Tibial artery (tissue), 4 donors: ENCODE measurements at regions not wholly inside any gene's neighbourhood (a gene's known extent, or its start where the extent isn't known, plus 50 kb on each side); places are given as distances from the start of the nearest gene placed in this dataset.

Experiments used
- DNase-seq, 2 donors: peaks; one replicate each; pipeline ENCODE4 v3.0.0-alpha.2; 2019
- H3K27ac ChIP-seq, 2 donors: fragments of 200-600 bp; sonication (generic) in 1 of 2; 1 replicate in 1 of 2; 2 replicates in 1 of 2; pipeline ENCODE4 v1.5.1; 2018 to 2019; ENCODE audit warnings: mild to moderate bottlenecking in 1 of 2
- H3K27me3 ChIP-seq, 2 donors: fragments of 200-600 bp; sonication (generic) in 1 of 2; one replicate each; pipeline versions ENCODE4 v1.5.1 to v1.6.0; 2016 to 2019
- H3K36me3 ChIP-seq, 3 donors: fragments of 200-600 bp; sonication (generic) in 2 of 3; one replicate each; pipeline ENCODE4 v1.5.1; 2016 to 2019; ENCODE audit warnings: mild to moderate bottlenecking in 2 of 3
- H3K4me1 ChIP-seq, 4 donors: fragments of 200-600 bp; sonication (generic) in 2 of 4; 1 replicate in 3 of 4; 2 replicates in 1 of 4; pipeline ENCODE4 v1.5.1; 2016 to 2019
- H3K4me3 ChIP-seq, 2 donors: fragments of 200-600 bp; sonication (generic) in 1 of 2; 1 replicate in 1 of 2; 2 replicates in 1 of 2; pipeline ENCODE4 v1.5.1; 2018 to 2019; ENCODE audit warnings: mild to moderate bottlenecking in 2 of 2
- H3K9me3 ChIP-seq, 3 donors: fragments of 200-600 bp; sonication (generic) in 1 of 3; one replicate each; pipeline ENCODE4 v1.5.1; 2016 to 2019
- CTCF ChIP-seq, 2 experiments: fragments of 200-600 bp in 1 of 2; fragments of 450-650 bp in 1 of 2; IDR thresholded peaks; one replicate each; pipeline ENCODE4 v1.5.1; 2017 to 2019; ENCODE audit warnings: antibody characterized with exemption in 2 of 2, mild to moderate bottlenecking in 1 of 2, moderate library complexity in 1 of 2
- intact Hi-C: fragments of 100-400 bp; cut with DNase I; formaldehyde crosslinking; loops from one replicate; pipeline ENCODE4 v1.15.0; 2023; ENCODE audit warnings: low total_unique reads

- TF ChIP-seq CTCF (IDR thresholded peaks at IDR 0.05) = no peak
- Histone ChIP-seq H3K4me3 (no peak overlapping the region), H3K9me3 (no peaks in the 10 kb centered on the region), H3K27ac (no peak overlapping the region), H3K36me3 (no peaks in the 10 kb centered on the region), H3K4me1 (no peaks in the 10 kb centered on the region), H3K27me3 (no peaks in the 10 kb centered on the region)
- intact Hi-C loops = no loop called here
- no peak for DNase-seq
These were observed 380.6 kb upstream of the SPOCK3 start for GRCh38 chr4:167614866-167615265.

GRCh38 chr4:167616476-167616875 lies 382.2 kb upstream of the SPOCK3 start:
- intact Hi-C loops = no loop called here
- TF ChIP-seq CTCF (IDR thresholded peaks at IDR 0.05) = no peak
- Histone ChIP-seq H3K36me3 (no peaks in the 10 kb centered on the region), H3K27me3 (no peaks in the 10 kb centered on the region), H3K9me3 (no peaks in the 10 kb centered on the region), H3K4me1 (no peaks in the 10 kb centered on the region), H3K27ac (no peak overlapping the region), H3K4me3 (no peak overlapping the region)
- DNase-seq = no peak

GRCh38 chr4:167622481-167623240 lies 388.4 kb upstream of the SPOCK3 start:
- Histone ChIP-seq H3K27me3 (no peaks in the 10 kb centered on the region), H3K4me3 (no peak overlapping the region), H3K4me1 (no peaks in the 10 kb centered on the region), H3K36me3 (no peaks in the 10 kb centered on the region), H3K9me3 (no peaks in the 10 kb centered on the region), H3K27ac (no peak overlapping the region)
- no peak for DNase-seq
- TF ChIP-seq CTCF (IDR thresholded peaks at IDR 0.05) = peak in 1 of 2 experiments; percentile 34
- intact Hi-C loops = no loop called here

GRCh38 chr4:167623241-167623572 lies 388.9 kb upstream of the SPOCK3 start:
- TF ChIP-seq CTCF (IDR thresholded peaks at IDR 0.05) = no peak

GRCh38 chr4:167629272-167629671 lies 395.0 kb upstream of the SPOCK3 start:
- H3K27ac ChIP-seq = no peak overlapping the region
- no peaks in the 10 kb centered on the region for H3K4me1 ChIP-seq
- intact Hi-C loops = no loop called here
- no peak for TF ChIP-seq CTCF (IDR thresholded peaks at IDR 0.05)
- no peaks in the 10 kb centered on the region for H3K9me3 ChIP-seq
- H3K36me3 ChIP-seq = no peaks in the 10 kb centered on the region
- DNase-seq = no peak
- no peaks in the 10 kb centered on the region for H3K27me3 ChIP-seq
- no peak overlapping the region for H3K4me3 ChIP-seq

More at GRCh38 chr4:167623241-167623572, 388.9 kb upstream of the SPOCK3 start:
- Histone ChIP-seq H3K27me3 (no peaks in the 10 kb centered on the region), H3K27ac (no peak overlapping the region), H3K36me3 (no peaks in the 10 kb centered on the region), H3K9me3 (no peaks in the 10 kb centered on the region), H3K4me1 (no peaks in the 10 kb centered on the region), H3K4me3 (no peak overlapping the region)
- intact Hi-C loops = no loop called here
- DNase-seq = no peak

GRCh38 chr4:167642250-167642649 lies 408.0 kb upstream of the SPOCK3 start:
- no peaks in the 10 kb centered on the region for H3K36me3 ChIP-seq
- no peak overlapping the region for H3K4me3 ChIP-seq
- no peak for DNase-seq
- intact Hi-C loops = no loop called here
- no peaks in the 10 kb centered on the region for H3K4me1 ChIP-seq
- H3K9me3 ChIP-seq = no peaks in the 10 kb centered on the region
- H3K27ac ChIP-seq = no peak overlapping the region
- H3K27me3 ChIP-seq = no peaks in the 10 kb centered on the region
- no peak for TF ChIP-seq CTCF (IDR thresholded peaks at IDR 0.05)
